Left ventricle myocardium inferior (tissue), 1 donor: ENCODE measurements at regions not wholly inside any gene's neighbourhood (a gene's known extent, or its start where the extent isn't known, plus 50 kb on each side); places are given as distances from the start of the nearest gene placed in this dataset.

Experiments used
- DNase-seq: peaks from one replicate; pipeline ENCODE4 v3.0.0-alpha.2; 2020
- H3K27ac ChIP-seq: fragments of 200-600 bp; replicated peaks from 2 replicates; pipeline ENCODE4 v1.8.0; 2021
- H3K27me3 ChIP-seq: fragments of 200-600 bp; 2 replicates; pipeline ENCODE4 v1.8.0; 2021; ENCODE audit warnings: low read depth
- H3K36me3 ChIP-seq: fragments of 200-600 bp; 2 replicates; pipeline ENCODE4 v1.8.0; 2021
- H3K4me1 ChIP-seq: fragments of 200-600 bp; 2 replicates; pipeline ENCODE4 v1.8.0; 2021
- H3K4me3 ChIP-seq: fragments of 200-600 bp; 2 replicates; pipeline ENCODE4 v1.8.0; 2021; ENCODE audit warnings: mild to moderate bottlenecking, moderate library complexity
- H3K9me3 ChIP-seq: fragments of 200-600 bp; replicated peaks from 2 replicates; pipeline ENCODE4 v1.8.0; 2021
- intact Hi-C: fragments of 100-400 bp; cut with micrococcal nuclease; formaldehyde crosslinking; loops from one replicate; pipeline ENCODE4 v1.11.0; 2022
- TF ChIP-seq, protein P1 (sequence below): fragments of 200-600 bp; IDR thresholded peaks from 2 replicates; pipeline ENCODE4 v1.8.0; 2021; ENCODE audit warnings: antibody characterized with exemption, mild to moderate bottlenecking, borderline replicate concordance
- donor health status: DM: no; HTN: yes; CAD: no; lungs with severe emphysema.

DNA sequence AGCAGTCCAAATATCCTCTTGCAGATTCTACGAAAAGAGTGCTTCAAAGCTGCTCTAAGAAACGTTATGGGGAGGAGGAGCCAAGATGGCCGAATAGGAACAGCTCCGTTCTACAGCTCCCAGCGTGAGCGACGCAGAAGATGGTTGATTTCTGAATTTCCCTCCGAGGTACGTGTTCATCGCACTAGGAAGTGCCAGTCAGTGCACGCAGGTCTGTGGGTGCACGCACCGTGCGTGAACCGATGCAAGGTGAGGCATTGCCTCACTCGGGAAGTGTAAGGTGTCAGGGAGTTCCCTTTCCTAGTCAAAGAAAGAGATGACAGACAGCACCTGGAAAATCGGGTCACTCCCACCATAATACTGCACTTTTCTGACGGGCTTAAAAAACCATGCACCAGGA is 272.1 kb upstream of the DEFB115 start:
- no peak for DNase-seq
- Histone ChIP-seq H3K36me3 (no peaks in the 10 kb centered on the region), H3K9me3 (peaks cover 43% of the 10 kb centered on the region), H3K4me1 (no peaks in the 10 kb centered on the region), H3K27me3 (no peaks in the 10 kb centered on the region), H3K27ac (no peak overlapping the region), H3K4me3 (no peak overlapping the region)
- intact Hi-C loops = no loop called here
- TF ChIP-seq, protein P1, sequence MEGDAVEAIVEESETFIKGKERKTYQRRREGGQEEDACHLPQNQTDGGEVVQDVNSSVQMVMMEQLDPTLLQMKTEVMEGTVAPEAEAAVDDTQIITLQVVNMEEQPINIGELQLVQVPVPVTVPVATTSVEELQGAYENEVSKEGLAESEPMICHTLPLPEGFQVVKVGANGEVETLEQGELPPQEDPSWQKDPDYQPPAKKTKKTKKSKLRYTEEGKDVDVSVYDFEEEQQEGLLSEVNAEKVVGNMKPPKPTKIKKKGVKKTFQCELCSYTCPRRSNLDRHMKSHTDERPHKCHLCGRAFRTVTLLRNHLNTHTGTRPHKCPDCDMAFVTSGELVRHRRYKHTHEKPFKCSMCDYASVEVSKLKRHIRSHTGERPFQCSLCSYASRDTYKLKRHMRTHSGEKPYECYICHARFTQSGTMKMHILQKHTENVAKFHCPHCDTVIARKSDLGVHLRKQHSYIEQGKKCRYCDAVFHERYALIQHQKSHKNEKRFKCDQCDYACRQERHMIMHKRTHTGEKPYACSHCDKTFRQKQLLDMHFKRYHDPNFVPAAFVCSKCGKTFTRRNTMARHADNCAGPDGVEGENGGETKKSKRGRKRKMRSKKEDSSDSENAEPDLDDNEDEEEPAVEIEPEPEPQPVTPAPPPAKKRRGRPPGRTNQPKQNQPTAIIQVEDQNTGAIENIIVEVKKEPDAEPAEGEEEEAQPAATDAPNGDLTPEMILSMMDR = no peak
